H9 (cell line): ENCODE measurements at regions not wholly inside any gene's neighbourhood (a gene's known extent, or its start where the extent isn't known, plus 50 kb on each side); places are given as distances from the start of the nearest gene placed in this dataset.

Experiments
- DNase-seq: peaks from one replicate; pipeline ENCODE4 v3.0.0-alpha.2; 2017
- H2AFZ ChIP-seq: one replicate; pipeline ENCODE4 v1.6.1; 2013; ENCODE audit warnings: mild to moderate bottlenecking, low read length, control low read depth, moderate library complexity
- H2AK5ac ChIP-seq: 2 replicates; pipeline ENCODE4 v1.6.1; 2013; ENCODE audit warnings: low read length, control low read depth, mixed read lengths; ENCODE audit not compliant: insufficient read length
- H2BK120ac ChIP-seq: one replicate; pipeline ENCODE4 v1.6.1; 2013; ENCODE audit warnings: low read depth, mild to moderate bottlenecking, low read length, control low read depth, inconsistent platforms; ENCODE audit not compliant: poor library complexity, severe bottlenecking
- H2BK12ac ChIP-seq: 2 replicates; pipeline ENCODE4 v1.6.1; 2013; ENCODE audit warnings: low read length, control low read depth, mixed read lengths, low read depth; ENCODE audit not compliant: insufficient read length
- H2BK15ac ChIP-seq: 2 replicates; pipeline ENCODE4 v1.6.1; 2013; ENCODE audit warnings: low read depth, low read length, control low read depth
- H2BK20ac ChIP-seq: one replicate; pipeline ENCODE4 v1.6.1; 2013; ENCODE audit warnings: low read depth, mild to moderate bottlenecking, low read length, control low read depth, inconsistent platforms; ENCODE audit not compliant: poor library complexity, severe bottlenecking
- H2BK5ac ChIP-seq: 2 replicates; pipeline ENCODE4 v1.6.1; 2013; ENCODE audit warnings: low read length, control low read depth, mixed read lengths; ENCODE audit not compliant: insufficient read length
- H3K14ac ChIP-seq: 2 replicates; pipeline ENCODE4 v1.6.1; 2013; ENCODE audit warnings: low read length, control low read depth; ENCODE audit not compliant: insufficient read depth
- H3K18ac ChIP-seq: 2 replicates; pipeline ENCODE4 v1.6.1; 2013; ENCODE audit warnings: low read depth, mild to moderate bottlenecking, mixed read lengths, low read length, control low read depth; ENCODE audit not compliant: insufficient read length
- H3K23ac ChIP-seq: 2 replicates; pipeline ENCODE4 v1.6.1; 2013; ENCODE audit warnings: low read length, control low read depth, mixed read lengths, low read depth; ENCODE audit not compliant: insufficient read length
- H3K23me2 ChIP-seq: 2 replicates; pipeline ENCODE4 v1.6.1; 2013; ENCODE audit warnings: low read depth, mild to moderate bottlenecking, mixed read lengths, low read length, control low read depth; ENCODE audit not compliant: insufficient read length, poor library complexity, severe bottlenecking
- H3K27ac ChIP-seq: 2 replicates; pipeline ENCODE4 v1.5.1; 2013; ENCODE audit warnings: low read length, control low read depth, mixed read lengths, low read depth; ENCODE audit not compliant: insufficient read length
- H3K27me3 ChIP-seq: 2 replicates; pipeline ENCODE4 v1.6.1; 2013; ENCODE audit warnings: low read length, control low read depth, inconsistent platforms; ENCODE audit not compliant: insufficient read depth
- H3K4ac ChIP-seq: 2 replicates; pipeline ENCODE4 v1.6.1; 2013; ENCODE audit warnings: low read depth, mild to moderate bottlenecking, control low read depth, inconsistent platforms, low read length, moderate library complexity
- H3K4me1 ChIP-seq: 2 replicates; pipeline ENCODE4 v1.6.1; 2013; ENCODE audit warnings: low read length, control low read depth, inconsistent platforms; ENCODE audit not compliant: insufficient read depth
- H3K4me2 ChIP-seq: 2 replicates; pipeline ENCODE4 v1.6.1; 2013; ENCODE audit warnings: low read length, control low read depth, mixed read lengths; ENCODE audit not compliant: insufficient read length, insufficient read depth
- H3K56ac ChIP-seq: 2 replicates; pipeline ENCODE4 v1.6.1; 2013; ENCODE audit warnings: low read depth, mild to moderate bottlenecking, mixed read lengths, low read length, control low read depth; ENCODE audit not compliant: insufficient read length
- H3K79me1 ChIP-seq: 2 replicates; pipeline ENCODE4 v1.6.1; 2013; ENCODE audit warnings: low read depth, mild to moderate bottlenecking, moderate library complexity, low read length, control low read depth, inconsistent platforms; ENCODE audit not compliant: insufficient read depth, poor library complexity, severe bottlenecking
- H3K79me2 ChIP-seq: 2 replicates; pipeline ENCODE4 v1.6.1; 2013; ENCODE audit warnings: low read length, control low read depth, inconsistent platforms; ENCODE audit not compliant: insufficient read depth
- H3K9ac ChIP-seq: 2 replicates; pipeline ENCODE4 v1.6.1; 2013; ENCODE audit warnings: low read length, control low read depth, mixed read lengths; ENCODE audit not compliant: insufficient read length; ENCODE audit errors: extremely low read depth
- H3K9me3 ChIP-seq: one replicate; pipeline ENCODE4 v1.6.1; 2013; ENCODE audit warnings: low read depth, low read length, inconsistent platforms; ENCODE audit not compliant: control insufficient read depth
- H3T11ph ChIP-seq: one replicate; pipeline ENCODE4 v1.6.1; 2013; ENCODE audit warnings: mild to moderate bottlenecking, low read length, control low read depth, inconsistent platforms
- H4K20me1 ChIP-seq: one replicate; pipeline ENCODE4 v1.6.1; 2013; ENCODE audit not compliant: control insufficient read depth, insufficient read length, insufficient read depth
- H4K5ac ChIP-seq: 2 replicates; pipeline ENCODE4 v1.6.1; 2013; ENCODE audit warnings: low read depth, mild to moderate bottlenecking, mixed read lengths, low read length, control low read depth; ENCODE audit not compliant: insufficient read length
- H4K8ac ChIP-seq: replicated peaks from 2 replicates; pipeline ENCODE4 v1.6.1; 2013; ENCODE audit warnings: low read length, control low read depth, mixed read lengths, low read depth; ENCODE audit not compliant: insufficient read length
- H4K91ac ChIP-seq: 2 replicates; pipeline ENCODE4 v1.6.1; 2013; ENCODE audit warnings: low read depth, mild to moderate bottlenecking, moderate library complexity, mixed read lengths, low read length, control low read depth; ENCODE audit not compliant: insufficient read length
- H3K27ac Mint-ChIP-seq, 3 experiments: 2 replicates in 2 of 3; 3 replicates in 1 of 3; pipeline ENCODE4 v1.8.0; 2020 to 2021; ENCODE audit warnings: mixed read lengths in 3 of 3, mild to moderate bottlenecking in 1 of 3, moderate library complexity in 1 of 3
- H3K27me3 Mint-ChIP-seq: 2 replicates; pipeline ENCODE4 v1.8.0; 2021; ENCODE audit warnings: low read depth, mild to moderate bottlenecking, moderate library complexity, mixed read lengths
- H3K36me3 Mint-ChIP-seq, 3 experiments: 2 replicates in 2 of 3; 3 replicates in 1 of 3; pipeline ENCODE4 v1.8.0; 2020 to 2021; ENCODE audit warnings: low read depth in 3 of 3, mixed read lengths in 3 of 3; ENCODE audit not compliant: insufficient read depth in 1 of 3
- H3K4me1 Mint-ChIP-seq, 2 experiments: 2 replicates each; pipeline ENCODE4 v1.8.0; 2020; ENCODE audit warnings: mixed read lengths in 2 of 2
- H3K4me3 Mint-ChIP-seq, 2 experiments: 2 replicates in 1 of 2; 3 replicates in 1 of 2; pipeline ENCODE4 v1.8.0; 2020 to 2021; ENCODE audit warnings: mild to moderate bottlenecking in 2 of 2, mixed read lengths in 2 of 2, moderate library complexity in 1 of 2
- H3K9me3 Mint-ChIP-seq, 2 experiments: 2 replicates in 1 of 2; 3 replicates in 1 of 2; pipeline ENCODE4 v1.8.0; 2020; ENCODE audit warnings: mild to moderate bottlenecking in 2 of 2, mixed read lengths in 2 of 2, moderate library complexity in 1 of 2
- WGBS: extraction: QIAGEN DNeasy Blood & Tissue Kit; methylation state at CpG from one replicate; pipeline ENCODE4 v1.1.7; 2013; ENCODE audit warnings: missing lambda C conversion rate, low lambda C conversion rate, mixed read lengths; ENCODE audit not compliant: insufficient read length; ENCODE audit errors: extremely low coverage; 5-methylcytosine and 5-hydroxymethylcytosine counted together
- TF ChIP-seq, protein P1 (sequence below): fragments of 200-600 bp; sonication (generic); conservative IDR thresholded peaks from 3 replicates; pipeline ENCODE4 v1.8.0; 2021; ENCODE audit warnings: antibody characterized with exemption, mild to moderate bottlenecking

DNA sequence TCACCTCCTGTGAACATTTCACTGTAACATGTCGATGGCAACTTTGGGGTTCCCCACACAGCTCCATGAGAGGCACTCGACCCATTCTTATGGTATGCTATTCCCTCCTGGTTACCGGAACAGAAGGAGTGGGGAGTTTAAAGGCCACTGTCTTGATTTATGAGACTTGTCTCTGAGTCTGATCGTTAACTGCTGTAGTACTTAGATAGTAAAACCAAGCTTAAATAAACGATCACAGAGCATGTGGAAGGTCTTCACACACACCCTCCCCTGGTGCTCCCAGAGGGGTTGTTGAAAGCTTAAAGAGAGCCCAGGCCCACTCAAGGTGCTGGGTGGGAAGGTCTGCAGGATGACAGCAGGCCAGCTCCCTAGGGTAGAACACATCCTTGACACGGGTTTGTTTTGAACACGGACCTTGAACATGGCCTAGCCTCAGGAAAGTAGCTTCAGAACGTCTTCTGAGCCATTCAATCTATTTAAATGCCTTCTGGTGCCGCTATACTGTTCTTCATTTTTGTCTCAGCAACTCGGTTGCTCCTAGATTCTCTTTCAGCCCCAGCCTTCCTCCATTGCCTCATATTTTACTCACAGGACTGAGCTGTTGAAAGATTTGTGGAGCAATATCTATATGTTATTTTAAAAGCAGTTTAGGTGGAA is 335.3 kb downstream of the FGFR2 start:
- TF ChIP-seq, protein P1, sequence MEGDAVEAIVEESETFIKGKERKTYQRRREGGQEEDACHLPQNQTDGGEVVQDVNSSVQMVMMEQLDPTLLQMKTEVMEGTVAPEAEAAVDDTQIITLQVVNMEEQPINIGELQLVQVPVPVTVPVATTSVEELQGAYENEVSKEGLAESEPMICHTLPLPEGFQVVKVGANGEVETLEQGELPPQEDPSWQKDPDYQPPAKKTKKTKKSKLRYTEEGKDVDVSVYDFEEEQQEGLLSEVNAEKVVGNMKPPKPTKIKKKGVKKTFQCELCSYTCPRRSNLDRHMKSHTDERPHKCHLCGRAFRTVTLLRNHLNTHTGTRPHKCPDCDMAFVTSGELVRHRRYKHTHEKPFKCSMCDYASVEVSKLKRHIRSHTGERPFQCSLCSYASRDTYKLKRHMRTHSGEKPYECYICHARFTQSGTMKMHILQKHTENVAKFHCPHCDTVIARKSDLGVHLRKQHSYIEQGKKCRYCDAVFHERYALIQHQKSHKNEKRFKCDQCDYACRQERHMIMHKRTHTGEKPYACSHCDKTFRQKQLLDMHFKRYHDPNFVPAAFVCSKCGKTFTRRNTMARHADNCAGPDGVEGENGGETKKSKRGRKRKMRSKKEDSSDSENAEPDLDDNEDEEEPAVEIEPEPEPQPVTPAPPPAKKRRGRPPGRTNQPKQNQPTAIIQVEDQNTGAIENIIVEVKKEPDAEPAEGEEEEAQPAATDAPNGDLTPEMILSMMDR, result no peak
- H4K20me1 ChIP-seq, result no peaks in the 10 kb centered on the region
- H2BK20ac ChIP-seq, result no peak overlapping the region
- no peak overlapping the region for H3K27ac ChIP-seq
- no peaks in the 10 kb centered on the region for H3K79me1 ChIP-seq
- no peak overlapping the region for H4K8ac ChIP-seq
- H4K5ac ChIP-seq, result no peak overlapping the region
- H2BK120ac ChIP-seq, result no peak overlapping the region
- H3K9ac ChIP-seq, result no peak overlapping the region
- H3K4me1 ChIP-seq, result no peaks in the 10 kb centered on the region
- H3K23me2 ChIP-seq, result no peaks in the 10 kb centered on the region
- no peak overlapping the region for H3K4ac ChIP-seq
- no peak overlapping the region for H2BK5ac ChIP-seq
- H4K91ac ChIP-seq, result no peak overlapping the region
- H2BK12ac ChIP-seq, result no peak overlapping the region
- H3K36me3 Mint-ChIP-seq, result peaks cover 0 to 8% (median 0%) of the 10 kb centered on the region in 3 experiments; a peak in 1 of 7 replicates
- no peak overlapping the region for H3K27ac Mint-ChIP-seq
- no peak overlapping the region for H3K14ac ChIP-seq
- H2BK15ac ChIP-seq, result no peak overlapping the region
- no CpG with 5 or more reads among the region's 10 CpGs for WGBS
- H3K56ac ChIP-seq, result no peak overlapping the region
- no peak overlapping the region for H2AK5ac ChIP-seq
- peaks cover 8 to 13% of the 10 kb centered on the region in 2 experiments; a peak in 3 of 5 replicates for H3K9me3 Mint-ChIP-seq
- H3K4me3 Mint-ChIP-seq, result no peak overlapping the region
- H2AFZ ChIP-seq, result no peak overlapping the region
- no peak overlapping the region for H3K4me2 ChIP-seq
- peaks cover 8% of the 10 kb centered on the region for H3K27me3 Mint-ChIP-seq
- no peak overlapping the region for H3T11ph ChIP-seq
- H3K4me1 Mint-ChIP-seq, result peaks cover 18 to 19% of the 10 kb centered on the region in 2 experiments
- H3K9me3 ChIP-seq, result no peaks in the 10 kb centered on the region
- H3K23ac ChIP-seq, result no peak overlapping the region
- no peaks in the 10 kb centered on the region; the same call in 1 of the 2 replicates for H3K27me3 ChIP-seq
- no peak for DNase-seq
- H3K18ac ChIP-seq, result no peak overlapping the region
- H3K79me2 ChIP-seq, result no peaks in the 10 kb centered on the region
